ENCODE measurements at regions not wholly inside any gene's neighbourhood (a gene's known extent, or its start where the extent isn't known, plus 50 kb on each side); places are given as distances from the start of the nearest gene placed in this dataset.
A peak's percentile ranks its signal among the peaks of the same experiment; 100 is the strongest.

DNA sequence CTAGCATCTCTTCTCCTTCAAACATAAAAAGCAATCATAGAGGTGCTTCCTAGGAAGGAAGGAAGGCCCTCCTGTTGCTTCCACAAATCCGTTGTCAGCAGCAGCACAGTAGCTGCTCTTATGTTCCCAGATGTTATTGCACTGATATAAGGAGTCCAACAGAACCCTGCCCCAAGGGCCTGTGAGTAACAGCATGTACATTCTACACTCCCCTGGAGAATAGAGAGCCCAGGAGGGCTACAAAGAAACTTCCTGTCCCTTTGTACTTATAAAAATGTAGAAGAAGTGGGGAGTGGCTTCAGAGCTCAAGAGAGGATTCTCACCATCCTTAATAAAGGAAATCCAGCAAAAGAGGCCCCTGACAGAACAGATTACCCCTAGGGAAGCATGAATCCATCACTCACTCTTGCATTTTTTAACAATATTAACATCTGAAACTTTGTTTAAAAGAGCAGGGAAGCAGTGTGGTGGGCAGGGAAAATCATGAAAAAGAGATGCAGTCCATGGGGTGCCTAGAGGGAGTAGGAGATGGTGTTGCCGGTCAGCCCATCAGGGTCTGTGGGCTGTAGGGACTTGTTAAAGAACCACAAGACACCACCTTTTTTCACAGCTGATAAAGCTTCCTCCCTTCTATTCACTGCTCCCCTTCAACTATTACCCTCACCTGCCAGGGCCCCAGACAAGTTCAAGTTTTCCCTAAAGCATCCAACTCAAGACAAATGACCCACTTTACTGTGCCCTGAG lies 104.5 kb upstream of the ADGRF1 start:
- no peak overlapping the region for H3K4me3 ChIP-seq
- H3K36me3 ChIP-seq (ENCODE audit: insufficient read depth) = no peaks in the 10 kb centered on the region
- H3F3A ChIP-seq (replicated peaks; ENCODE audit: low read depth) = no peaks in the 10 kb centered on the region
- H2AFZ ChIP-seq = peak overlapping the region; percentile 50
- ATAC-seq = peak; percentile 60
- Mint-ChIP-seq H3K27ac (peak overlapping the region; percentile 83), H3K4me3 (no peak overlapping the region), H3K4me1 (peaks cover 39% of the 10 kb centered on the region), H3K36me3 (ENCODE audit: low read depth) (no peaks in the 10 kb centered on the region), H3K27me3 (ENCODE audit: insufficient read depth, low read depth, poor library complexity) (peaks cover 7% of the 10 kb centered on the region), H3K9me3 (no peaks in the 10 kb centered on the region; the same call in 2 of the 3 replicates)
- no peaks in the 10 kb centered on the region for H4K20me1 ChIP-seq (replicated peaks; ENCODE audit: insufficient read depth)
- no peaks in the 10 kb centered on the region; the same call in 1 of the 2 replicates for H3K9me2 ChIP-seq (ENCODE audit: insufficient read depth)
- peak; percentile 34 for DNase-seq (ENCODE audit: low spot score)
- peak overlapping the region; percentile 49 for H3K4me2 ChIP-seq
- H3K4me1 ChIP-seq (ENCODE audit: insufficient read depth) = peaks cover 38% of the 10 kb centered on the region
- no peaks in the 10 kb centered on the region for H3K27me3 ChIP-seq (ENCODE audit: insufficient read depth)
- TF ChIP-seq, protein P1, sequence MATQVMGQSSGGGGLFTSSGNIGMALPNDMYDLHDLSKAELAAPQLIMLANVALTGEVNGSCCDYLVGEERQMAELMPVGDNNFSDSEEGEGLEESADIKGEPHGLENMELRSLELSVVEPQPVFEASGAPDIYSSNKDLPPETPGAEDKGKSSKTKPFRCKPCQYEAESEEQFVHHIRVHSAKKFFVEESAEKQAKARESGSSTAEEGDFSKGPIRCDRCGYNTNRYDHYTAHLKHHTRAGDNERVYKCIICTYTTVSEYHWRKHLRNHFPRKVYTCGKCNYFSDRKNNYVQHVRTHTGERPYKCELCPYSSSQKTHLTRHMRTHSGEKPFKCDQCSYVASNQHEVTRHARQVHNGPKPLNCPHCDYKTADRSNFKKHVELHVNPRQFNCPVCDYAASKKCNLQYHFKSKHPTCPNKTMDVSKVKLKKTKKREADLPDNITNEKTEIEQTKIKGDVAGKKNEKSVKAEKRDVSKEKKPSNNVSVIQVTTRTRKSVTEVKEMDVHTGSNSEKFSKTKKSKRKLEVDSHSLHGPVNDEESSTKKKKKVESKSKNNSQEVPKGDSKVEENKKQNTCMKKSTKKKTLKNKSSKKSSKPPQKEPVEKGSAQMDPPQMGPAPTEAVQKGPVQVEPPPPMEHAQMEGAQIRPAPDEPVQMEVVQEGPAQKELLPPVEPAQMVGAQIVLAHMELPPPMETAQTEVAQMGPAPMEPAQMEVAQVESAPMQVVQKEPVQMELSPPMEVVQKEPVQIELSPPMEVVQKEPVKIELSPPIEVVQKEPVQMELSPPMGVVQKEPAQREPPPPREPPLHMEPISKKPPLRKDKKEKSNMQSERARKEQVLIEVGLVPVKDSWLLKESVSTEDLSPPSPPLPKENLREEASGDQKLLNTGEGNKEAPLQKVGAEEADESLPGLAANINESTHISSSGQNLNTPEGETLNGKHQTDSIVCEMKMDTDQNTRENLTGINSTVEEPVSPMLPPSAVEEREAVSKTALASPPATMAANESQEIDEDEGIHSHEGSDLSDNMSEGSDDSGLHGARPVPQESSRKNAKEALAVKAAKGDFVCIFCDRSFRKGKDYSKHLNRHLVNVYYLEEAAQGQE (IDR thresholded peaks at IDR 0.05; ENCODE audit: unreplicated experiment) = no peak
- TF ChIP-seq STAT1 (IDR thresholded peaks at IDR 0.05; ENCODE audit: unreplicated experiment) (no peak), EZH2phosphoT487 (IDR thresholded peaks at IDR 0.05; ENCODE audit: unreplicated experiment) (no peak), ZNF114 (CRISPR knock-in tag; IDR thresholded peaks at IDR 0.05) (no peak), ZNF331 (CRISPR knock-in tag; IDR thresholded peaks at IDR 0.05; ENCODE audit: low read depth) (no peak), JUNB (IDR thresholded peaks at IDR 0.05; ENCODE audit: unreplicated experiment) (no peak), NANOG (IDR thresholded peaks at IDR 0.05; ENCODE audit: borderline replicate concordance) (no peak), POLR2AphosphoS5 (IDR thresholded peaks at IDR 0.05; ENCODE audit: low read depth) (no peak), CREB1 (CRISPR knock-in tag; IDR thresholded peaks at IDR 0.05; ENCODE audit: low read depth) (no peak), EZH2 (IDR thresholded peaks at IDR 0.05; ENCODE audit: low read depth, unreplicated experiment) (no peak)
- TF ChIP-seq, protein P2, sequence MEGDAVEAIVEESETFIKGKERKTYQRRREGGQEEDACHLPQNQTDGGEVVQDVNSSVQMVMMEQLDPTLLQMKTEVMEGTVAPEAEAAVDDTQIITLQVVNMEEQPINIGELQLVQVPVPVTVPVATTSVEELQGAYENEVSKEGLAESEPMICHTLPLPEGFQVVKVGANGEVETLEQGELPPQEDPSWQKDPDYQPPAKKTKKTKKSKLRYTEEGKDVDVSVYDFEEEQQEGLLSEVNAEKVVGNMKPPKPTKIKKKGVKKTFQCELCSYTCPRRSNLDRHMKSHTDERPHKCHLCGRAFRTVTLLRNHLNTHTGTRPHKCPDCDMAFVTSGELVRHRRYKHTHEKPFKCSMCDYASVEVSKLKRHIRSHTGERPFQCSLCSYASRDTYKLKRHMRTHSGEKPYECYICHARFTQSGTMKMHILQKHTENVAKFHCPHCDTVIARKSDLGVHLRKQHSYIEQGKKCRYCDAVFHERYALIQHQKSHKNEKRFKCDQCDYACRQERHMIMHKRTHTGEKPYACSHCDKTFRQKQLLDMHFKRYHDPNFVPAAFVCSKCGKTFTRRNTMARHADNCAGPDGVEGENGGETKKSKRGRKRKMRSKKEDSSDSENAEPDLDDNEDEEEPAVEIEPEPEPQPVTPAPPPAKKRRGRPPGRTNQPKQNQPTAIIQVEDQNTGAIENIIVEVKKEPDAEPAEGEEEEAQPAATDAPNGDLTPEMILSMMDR (conservative IDR thresholded peaks at IDR 0.05; ENCODE audit: low read depth in 2 of 2) = no peak
- TF ChIP-seq, protein P3, sequence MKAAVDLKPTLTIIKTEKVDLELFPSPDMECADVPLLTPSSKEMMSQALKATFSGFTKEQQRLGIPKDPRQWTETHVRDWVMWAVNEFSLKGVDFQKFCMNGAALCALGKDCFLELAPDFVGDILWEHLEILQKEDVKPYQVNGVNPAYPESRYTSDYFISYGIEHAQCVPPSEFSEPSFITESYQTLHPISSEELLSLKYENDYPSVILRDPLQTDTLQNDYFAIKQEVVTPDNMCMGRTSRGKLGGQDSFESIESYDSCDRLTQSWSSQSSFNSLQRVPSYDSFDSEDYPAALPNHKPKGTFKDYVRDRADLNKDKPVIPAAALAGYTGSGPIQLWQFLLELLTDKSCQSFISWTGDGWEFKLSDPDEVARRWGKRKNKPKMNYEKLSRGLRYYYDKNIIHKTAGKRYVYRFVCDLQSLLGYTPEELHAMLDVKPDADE (IDR thresholded peaks at IDR 0.05) = no peak
- TF ChIP-seq, protein P4, sequence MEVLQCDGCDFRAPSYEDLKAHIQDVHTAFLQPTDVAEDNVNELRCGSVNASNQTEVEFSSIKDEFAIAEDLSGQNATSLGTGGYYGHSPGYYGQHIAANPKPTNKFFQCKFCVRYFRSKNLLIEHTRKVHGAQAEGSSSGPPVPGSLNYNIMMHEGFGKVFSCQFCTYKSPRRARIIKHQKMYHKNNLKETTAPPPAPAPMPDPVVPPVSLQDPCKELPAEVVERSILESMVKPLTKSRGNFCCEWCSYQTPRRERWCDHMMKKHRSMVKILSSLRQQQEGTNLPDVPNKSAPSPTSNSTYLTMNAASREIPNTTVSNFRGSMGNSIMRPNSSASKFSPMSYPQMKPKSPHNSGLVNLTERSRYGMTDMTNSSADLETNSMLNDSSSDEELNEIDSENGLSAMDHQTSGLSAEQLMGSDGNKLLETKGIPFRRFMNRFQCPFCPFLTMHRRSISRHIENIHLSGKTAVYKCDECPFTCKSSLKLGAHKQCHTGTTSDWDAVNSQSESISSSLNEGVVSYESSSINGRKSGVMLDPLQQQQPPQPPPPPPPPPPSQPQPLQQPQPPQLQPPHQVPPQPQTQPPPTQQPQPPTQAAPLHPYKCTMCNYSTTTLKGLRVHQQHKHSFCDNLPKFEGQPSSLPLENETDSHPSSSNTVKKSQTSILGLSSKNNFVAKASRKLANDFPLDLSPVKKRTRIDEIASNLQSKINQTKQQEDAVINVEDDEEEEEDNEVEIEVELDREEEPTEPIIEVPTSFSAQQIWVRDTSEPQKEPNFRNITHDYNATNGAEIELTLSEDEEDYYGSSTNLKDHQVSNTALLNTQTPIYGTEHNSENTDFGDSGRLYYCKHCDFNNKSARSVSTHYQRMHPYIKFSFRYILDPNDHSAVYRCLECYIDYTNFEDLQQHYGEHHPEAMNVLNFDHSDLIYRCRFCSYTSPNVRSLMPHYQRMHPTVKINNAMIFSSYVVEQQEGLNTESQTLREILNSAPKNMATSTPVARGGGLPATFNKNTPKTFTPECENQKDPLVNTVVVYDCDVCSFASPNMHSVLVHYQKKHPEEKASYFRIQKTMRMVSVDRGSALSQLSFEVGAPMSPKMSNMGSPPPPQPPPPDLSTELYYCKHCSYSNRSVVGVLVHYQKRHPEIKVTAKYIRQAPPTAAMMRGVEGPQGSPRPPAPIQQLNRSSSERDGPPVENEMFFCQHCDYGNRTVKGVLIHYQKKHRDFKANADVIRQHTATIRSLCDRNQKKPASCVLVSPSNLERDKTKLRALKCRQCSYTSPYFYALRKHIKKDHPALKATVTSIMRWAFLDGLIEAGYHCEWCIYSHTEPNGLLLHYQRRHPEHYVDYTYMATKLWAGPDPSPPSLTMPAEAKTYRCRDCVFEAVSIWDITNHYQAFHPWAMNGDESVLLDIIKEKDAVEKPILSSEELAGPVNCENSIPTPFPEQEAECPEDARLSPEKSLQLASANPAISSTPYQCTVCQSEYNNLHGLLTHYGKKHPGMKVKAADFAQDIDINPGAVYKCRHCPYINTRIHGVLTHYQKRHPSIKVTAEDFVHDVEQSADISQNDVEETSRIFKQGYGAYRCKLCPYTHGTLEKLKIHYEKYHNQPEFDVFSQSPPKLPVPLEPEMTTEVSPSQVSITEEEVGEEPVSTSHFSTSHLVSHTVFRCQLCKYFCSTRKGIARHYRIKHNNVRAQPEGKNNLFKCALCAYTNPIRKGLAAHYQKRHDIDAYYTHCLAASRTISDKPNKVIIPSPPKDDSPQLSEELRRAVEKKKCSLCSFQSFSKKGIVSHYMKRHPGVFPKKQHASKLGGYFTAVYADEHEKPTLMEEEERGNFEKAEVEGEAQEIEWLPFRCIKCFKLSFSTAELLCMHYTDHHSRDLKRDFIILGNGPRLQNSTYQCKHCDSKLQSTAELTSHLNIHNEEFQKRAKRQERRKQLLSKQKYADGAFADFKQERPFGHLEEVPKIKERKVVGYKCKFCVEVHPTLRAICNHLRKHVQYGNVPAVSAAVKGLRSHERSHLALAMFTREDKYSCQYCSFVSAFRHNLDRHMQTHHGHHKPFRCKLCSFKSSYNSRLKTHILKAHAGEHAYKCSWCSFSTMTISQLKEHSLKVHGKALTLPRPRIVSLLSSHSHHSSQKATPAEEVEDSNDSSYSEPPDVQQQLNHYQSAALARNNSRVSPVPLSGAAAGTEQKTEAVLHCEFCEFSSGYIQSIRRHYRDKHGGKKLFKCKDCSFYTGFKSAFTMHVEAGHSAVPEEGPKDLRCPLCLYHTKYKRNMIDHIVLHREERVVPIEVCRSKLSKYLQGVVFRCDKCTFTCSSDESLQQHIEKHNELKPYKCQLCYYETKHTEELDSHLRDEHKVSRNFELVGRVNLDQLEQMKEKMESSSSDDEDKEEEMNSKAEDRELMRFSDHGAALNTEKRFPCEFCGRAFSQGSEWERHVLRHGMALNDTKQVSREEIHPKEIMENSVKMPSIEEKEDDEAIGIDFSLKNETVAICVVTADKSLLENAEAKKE (CRISPR knock-in tag; IDR thresholded peaks at IDR 0.05) = no peak
- no peak overlapping the region; the same call in 1 of the 2 replicates for H3K27ac ChIP-seq (ENCODE audit: low read depth)
- no peaks in the 10 kb centered on the region for H3K79me2 ChIP-seq (replicated peaks; ENCODE audit: insufficient read depth)

All from GM23338 (cell line).